HG03097 (cell line): ENCODE measurements at regions not wholly inside any gene's neighbourhood (a gene's known extent, or its start where the extent isn't known, plus 50 kb on each side); places are given as distances from the start of the nearest gene placed in this dataset.
"Not testable (repeated sequence)": the region's sequence is repeated elsewhere in the genome, so short reads cannot be mapped to it uniquely, and the experiment has no call there.

Source experiments
- ATAC-seq: cut with Tn5 transposase; IDR thresholded peaks from one replicate; pipeline ENCODE4 v1.9.1; 2021; ENCODE audit not compliant: unreplicated experiment, low FRiP score

DNA sequence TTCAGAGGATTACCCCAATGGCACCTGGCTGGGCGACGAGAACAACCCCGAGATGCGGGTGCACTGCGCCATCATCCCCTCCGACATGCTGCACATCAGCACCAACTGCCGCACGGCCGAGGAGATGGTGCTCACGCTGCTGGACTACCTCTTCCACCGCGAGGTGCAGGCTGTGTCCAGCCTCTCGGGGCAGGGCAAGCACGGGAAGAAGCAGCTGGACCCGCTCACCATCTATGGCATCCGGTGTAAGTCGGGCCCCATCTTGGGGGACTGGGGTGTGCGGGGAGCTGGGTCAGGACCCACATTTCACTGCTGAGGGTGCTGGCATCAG lies 94.2 kb downstream of the NPIPB11 start:
- not testable (repeated sequence) for ATAC-seq

DNA sequence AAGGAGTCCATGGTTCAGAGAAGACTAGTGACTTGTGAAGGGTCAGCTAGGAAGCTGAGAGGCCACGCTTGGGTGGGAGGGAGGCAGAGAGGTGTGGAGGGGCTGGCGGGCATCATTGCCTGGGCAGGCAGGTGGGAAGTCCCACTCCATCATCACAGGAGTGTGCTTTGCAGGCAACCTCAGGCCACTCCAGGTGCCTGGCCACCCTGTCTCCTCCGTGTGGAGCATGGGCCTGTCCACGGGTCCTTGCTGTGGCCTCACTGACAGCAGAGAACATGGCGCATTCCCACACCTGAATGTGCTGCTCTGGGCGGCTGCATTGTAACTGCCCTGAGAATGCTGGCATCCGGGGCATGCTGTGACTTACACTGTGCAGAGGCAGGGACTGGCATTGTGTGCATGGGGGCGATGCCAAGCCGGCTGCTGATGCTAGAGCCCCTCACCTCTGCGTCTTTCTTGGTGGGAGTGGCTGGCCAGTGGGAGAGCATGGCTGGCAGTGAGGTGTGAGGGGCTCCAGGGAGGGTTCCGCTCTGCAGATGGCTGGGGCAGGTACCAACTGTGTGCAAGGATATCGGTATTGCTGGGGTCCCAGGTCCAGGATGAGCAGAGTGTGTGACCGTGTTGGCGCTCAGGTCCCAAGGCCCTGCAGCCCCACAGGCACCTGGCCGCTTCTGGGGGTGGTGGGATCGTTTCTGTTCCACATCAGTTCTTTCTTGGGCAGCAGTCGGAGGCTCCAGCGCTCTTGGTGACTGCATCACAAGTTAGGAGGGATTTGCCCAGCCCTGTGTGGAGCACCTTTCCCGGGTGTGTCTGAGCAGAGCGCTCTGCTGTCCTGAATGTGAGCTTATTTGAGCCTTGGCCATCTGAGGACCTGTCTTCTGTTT lies 94.8 kb downstream of the NPIPB11 start:
- no peak for ATAC-seq

DNA sequence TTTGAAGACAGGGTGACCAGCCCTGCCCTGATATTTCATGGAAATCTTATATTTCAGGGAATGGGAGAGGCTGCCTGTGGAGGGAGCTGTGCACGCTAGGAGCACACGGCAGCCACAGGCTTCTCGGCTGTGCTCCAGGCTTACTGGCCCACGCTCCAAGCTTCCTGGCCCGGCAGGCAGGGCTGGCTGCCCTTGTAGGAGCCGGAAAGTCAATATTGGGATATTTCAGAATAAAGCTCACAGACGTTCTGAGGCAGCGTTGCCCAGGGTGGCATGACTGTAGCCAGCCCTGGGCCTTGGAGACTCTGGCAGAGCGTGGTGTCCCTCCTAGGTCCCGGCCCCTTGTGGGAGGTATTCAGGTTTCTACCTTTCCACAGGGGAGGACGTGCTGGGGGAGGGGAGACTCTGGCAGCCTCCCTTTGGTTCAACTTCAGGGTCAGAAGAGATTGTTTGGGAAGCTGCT lies 95.6 kb downstream of the NPIPB11 start:
- no peak for ATAC-seq

DNA sequence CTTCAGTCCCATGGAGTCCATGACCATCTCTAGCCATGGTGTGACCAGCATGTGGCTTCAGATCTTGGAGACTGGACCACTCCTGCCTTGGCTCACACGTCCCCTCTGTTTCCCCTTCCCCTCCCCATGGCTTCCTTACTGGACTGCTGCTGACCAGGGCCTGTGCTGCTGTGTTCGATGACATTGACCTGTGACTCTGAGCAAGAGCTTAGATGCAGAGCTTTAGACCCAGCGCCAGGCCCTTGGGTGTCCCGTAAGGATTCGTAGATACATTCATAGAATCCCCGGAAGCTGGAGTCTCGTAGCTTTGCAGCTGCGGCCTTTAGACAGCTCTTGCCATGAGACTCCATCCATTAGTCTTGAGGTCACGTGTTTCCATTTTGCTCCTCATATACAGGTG lies 96.3 kb downstream of the NPIPB11 start:
- not testable (repeated sequence) for ATAC-seq

GRCh38 chr16:29309601-29310000 lies 96.9 kb downstream of the NPIPB11 start:
- not testable (repeated sequence) for ATAC-seq

GRCh38 chr16:29308644-29309546 lies 97.6 kb downstream of the NPIPB11 start:
- no peak for ATAC-seq

DNA sequence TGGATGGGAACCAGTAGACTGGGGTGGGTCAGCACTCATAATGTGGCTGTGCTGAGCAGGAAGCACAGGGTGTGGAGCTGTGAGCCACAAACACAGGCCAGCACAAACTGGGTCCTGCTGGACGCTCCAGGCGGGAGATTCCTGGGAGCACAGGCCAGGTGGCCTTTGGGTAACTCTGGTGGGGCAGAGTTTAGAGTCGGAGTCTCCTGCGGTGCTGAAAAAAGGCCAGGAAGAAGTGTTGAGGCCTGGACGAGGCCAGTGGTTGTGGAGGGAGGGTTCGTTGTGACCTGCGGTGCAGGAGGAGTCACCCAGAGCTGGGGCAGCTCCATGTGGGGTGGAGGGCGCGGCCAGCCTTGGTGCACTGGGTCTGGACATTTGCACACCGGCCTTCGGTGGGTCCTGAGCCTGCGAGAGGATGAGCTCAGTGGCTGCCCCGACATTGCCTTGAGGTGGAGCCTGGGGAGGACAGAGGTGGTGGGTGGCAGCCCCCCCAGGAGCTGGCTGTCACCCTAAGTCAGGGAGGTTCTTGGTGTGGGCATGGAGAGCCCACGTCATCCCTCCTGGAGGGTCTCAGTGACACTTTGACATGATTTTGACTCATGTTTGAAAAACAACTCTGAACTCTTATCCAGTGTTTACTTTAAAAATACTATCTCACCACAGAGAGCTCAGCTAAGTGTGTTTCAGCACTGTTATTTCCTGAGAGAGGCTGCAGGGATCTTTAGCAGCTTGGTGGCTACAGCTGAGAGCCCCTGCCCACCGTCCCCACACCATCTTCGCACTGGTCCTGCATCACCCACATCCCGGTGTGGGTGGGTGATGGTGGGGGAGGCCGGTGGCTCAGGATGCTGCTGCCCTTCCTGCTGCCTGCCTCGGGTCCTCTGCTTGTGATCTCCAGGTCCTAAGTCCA lies 98.7 kb downstream of the NPIPB11 start:
- no peak for ATAC-seq

DNA sequence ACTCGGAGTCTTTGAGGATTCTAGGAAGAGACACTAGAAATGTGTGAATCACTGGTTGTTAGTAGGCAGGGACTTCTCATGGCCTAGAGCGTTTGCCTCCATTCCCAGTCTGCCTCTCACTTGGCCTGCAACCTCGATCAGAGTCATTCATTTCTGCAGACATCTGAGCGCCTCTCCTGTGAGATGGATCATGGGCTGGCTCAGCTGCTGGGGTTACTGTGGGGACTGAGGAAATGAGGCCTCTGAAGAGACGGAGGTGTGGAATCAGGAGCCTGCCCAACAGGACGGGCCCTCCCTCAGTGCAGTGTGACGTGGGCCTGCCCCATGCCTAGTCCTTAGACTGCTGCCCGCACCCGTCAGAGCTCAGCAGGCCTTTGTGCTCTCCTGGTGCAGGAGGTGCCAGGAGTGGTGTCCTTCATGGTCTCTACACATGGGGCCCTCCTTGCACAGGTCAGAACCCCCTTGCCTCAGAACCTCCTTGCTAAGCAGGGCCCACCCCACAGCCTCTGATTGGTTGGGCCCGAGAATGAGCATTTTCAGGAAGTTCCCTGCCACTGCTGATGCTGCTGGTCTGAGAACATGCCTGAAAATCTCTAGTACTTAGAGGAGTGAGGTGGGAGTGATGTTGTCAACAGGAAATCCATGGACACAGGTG lies 99.4 kb downstream of the NPIPB11 start:
- ATAC-seq = no peak

DNA sequence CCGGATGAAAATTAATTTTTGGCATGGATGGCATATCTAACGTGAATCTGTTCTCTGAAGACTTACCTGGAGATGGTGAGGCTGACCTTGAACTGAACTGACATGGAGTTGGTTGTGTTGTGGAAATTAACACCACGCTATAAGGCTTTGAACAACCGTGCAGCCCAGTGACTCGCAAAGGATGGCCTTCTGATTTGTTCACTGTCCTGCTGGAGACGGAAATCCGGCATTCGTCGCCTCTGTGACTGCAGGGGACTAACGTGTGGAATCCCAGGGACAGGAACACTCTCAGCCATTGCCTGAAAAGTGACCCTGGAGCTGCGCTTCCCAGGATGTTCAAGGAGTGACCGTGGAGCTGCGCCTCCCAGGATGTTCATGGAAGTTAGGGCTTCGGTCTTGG lies 100.3 kb downstream of the NPIPB11 start:
- ATAC-seq = no peak

- not testable (repeated sequence) for ATAC-seq
Observed at GRCh38 chr16:29305018-29305417, 101.5 kb downstream of the NPIPB11 start.

GRCh38 chr16:29304251-29304650 lies 102.3 kb downstream of the NPIPB11 start:
- no peak for ATAC-seq

DNA sequence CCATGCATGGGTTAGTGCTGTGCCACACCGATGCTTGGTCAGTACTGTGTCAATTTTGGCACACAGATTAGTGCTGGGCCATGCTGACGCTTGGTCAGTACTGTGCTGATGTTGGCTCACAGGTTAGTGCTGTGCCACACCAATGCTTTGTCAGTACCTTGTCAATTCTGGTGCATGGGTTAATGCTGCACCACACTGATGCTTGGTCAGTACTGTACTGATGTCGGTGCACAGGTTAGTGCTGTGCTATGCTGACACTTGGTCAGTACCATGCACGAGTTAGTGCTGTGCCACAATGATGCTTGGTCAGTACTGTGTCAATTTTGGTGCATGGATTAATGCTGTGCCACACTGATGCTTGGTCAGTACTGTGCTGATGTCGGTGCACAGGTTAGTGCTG lies 103.0 kb downstream of the NPIPB11 start:
- no peak for ATAC-seq

- ATAC-seq = no peak
Observed at GRCh38 chr16:29302976-29303375, 103.5 kb downstream of the NPIPB11 start.

- ATAC-seq = not testable (repeated sequence)
Observed at GRCh38 chr16:29302433-29302832, 104.1 kb downstream of the NPIPB11 start.

DNA sequence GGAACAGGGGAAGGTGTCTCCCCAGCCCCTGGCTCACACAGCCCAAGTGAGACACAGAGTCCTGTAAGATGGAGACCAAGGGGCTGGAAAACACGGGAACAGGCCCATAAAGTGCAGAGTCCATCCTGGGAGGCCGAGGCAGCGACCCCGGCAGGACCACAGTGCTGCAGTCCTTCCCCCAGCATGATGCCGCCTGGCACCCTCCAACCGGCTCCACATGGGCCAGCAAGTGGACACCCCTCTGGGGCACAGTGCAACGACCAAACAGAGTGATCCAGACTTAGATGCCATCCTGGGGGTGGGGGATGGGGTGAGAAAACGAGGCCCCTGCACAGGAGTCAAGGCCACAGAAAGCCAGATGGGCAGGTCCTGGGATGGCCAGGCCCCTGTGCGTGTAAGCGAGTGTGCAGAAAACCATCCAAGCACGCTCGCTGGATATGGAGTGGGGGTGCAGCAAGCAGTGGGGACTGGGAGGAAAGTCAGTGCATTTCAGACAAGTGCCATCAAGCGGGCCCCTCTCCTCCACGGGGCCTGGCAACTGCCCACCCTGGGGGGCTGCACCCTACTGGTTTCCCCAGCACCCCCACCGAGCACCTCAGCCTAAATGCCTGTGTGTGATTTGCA lies 104.7 kb downstream of the NPIPB11 start:
- ATAC-seq = not testable (repeated sequence)

DNA sequence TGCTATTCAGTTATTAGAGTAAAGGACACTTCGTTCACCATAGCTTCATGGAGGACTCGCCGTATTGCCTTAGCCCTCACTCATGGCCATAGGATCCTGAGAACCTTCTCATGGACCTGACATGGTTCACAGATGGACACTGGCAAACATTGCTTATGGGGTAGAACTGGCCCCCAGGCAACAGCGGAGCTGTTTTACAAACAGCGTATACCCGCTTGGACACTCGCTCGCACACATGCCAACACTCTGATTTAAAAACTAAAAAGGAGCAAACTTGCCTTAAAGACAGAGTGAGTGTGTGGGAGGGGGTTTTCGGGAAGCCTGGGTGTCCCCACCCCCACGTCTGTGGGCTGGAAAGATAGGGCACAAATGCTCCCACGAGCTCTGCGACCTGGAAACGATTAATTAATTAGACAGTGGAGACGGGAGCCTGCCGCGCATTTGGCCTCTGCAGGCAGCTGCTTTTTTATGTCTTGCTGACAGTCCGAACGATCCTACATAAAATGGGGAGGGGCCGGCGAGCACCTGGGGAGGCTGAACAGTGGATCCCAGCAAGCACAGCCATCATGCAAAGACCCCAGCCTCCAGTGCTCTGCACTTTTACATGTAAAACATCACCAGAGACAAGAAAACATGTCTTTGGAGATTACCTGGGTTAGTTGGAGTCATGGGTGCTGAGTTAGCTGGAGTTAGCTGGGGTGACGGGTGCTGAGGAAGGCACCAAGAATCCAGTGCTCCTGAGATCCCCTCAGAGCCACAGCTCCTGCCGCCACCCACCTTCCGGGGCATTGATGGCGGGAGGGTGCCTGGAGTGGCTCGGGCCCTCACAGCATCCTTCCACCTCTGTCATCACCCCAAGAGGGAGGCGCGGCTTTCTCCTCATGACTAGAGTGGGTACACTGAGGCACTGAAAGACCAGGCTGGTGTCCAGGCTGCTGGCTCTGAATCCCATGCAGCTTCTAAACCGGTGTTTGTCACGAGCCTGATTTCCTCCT lies 105.7 kb downstream of the NPIPB11 start:
- not testable (repeated sequence) for ATAC-seq

- not testable (repeated sequence) for ATAC-seq
Observed at GRCh38 chr16:29300030-29300491, 106.5 kb downstream of the NPIPB11 start.

DNA sequence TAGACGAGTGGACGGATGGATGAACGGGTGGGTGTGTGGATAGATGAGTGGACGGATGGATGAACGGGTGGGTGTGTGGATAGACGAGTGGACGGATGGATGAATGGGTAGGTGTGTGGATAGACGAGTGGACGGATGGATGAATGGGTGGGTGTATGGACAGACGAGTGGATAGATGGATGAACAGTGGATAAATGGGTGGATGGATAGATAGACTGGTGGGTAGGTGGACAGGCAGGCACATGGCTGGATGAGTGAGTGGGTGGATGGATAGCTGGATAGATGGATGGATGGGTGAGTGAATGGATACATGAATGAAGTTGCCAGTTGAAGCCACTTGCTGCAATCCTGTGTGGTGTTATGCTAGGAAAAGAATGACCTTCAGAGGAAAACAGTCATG lies 107.5 kb downstream of the NPIPB11 start:
- ATAC-seq = not testable (repeated sequence)
